ENCODE measurements at regions not wholly inside any gene's neighbourhood (a gene's known extent, or its start where the extent isn't known, plus 50 kb on each side); places are given as distances from the start of the nearest gene placed in this dataset.
"Not testable (repeated sequence)": the region's sequence is repeated elsewhere in the genome, so short reads cannot be mapped to it uniquely, and the experiment has no call there.

DNA sequence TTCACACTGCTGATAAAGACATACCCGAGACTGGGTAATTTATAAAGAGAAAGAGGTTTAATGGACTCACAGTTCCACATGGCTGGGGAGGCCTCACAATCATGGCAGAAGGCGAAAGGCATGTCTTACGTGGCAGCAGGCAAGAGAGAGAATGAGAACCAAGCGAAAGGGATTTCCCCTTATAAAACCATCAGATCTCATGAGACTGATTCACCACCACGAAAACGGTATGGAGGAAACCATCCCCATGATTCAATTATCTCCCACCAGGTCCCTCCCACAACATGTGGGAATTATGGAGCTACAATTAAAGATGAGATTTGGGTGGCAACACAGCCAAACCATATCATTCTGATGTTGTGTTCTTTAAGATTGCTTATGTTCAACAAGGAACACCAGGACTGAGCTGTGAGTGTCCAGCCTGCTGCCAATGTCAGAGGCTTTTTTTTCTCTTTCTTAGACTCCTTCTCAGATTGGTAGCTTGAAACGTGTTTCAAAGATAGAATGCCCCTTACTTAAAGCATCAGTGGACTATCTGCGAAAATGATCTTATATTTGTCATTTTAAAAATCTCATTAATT is 124.1 kb upstream of the TWIST2 start:
- DNase-seq (ENCODE audit: low spot score), result not testable (repeated sequence)

DNA sequence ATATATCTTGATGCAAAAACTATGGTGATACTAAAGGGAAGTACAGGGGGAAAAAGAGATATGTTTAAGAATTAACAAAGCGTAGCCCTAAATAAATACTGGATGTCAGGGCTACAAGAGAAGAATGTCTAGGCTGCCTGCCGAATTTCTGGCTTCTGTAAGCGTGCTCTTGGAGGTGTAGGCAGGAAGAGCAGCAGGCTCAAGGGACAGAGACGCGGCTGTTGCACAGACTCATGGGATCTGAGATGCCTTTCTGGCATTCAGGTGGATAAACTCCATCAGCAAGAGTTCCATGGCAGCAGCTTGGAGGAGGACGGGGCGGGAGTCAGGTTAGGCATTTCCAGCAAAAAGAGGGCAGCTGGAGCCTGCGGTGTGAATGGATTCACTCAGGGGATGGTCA is 123.2 kb upstream of the TWIST2 start:
- no peak for DNase-seq (ENCODE audit: low spot score)

GRCh38 chr2:238725298-238725697 is 122.6 kb upstream of the TWIST2 start:
- DNase-seq (ENCODE audit: low spot score), result no peak

- no peak for DNase-seq (ENCODE audit: low spot score)
Measured at GRCh38 chr2:238726670-238727584, 121.0 kb upstream of the TWIST2 start.

- DNase-seq (ENCODE audit: low spot score), result no peak
Measured at GRCh38 chr2:238727585-238728329, 120.1 kb upstream of the TWIST2 start.

DNA sequence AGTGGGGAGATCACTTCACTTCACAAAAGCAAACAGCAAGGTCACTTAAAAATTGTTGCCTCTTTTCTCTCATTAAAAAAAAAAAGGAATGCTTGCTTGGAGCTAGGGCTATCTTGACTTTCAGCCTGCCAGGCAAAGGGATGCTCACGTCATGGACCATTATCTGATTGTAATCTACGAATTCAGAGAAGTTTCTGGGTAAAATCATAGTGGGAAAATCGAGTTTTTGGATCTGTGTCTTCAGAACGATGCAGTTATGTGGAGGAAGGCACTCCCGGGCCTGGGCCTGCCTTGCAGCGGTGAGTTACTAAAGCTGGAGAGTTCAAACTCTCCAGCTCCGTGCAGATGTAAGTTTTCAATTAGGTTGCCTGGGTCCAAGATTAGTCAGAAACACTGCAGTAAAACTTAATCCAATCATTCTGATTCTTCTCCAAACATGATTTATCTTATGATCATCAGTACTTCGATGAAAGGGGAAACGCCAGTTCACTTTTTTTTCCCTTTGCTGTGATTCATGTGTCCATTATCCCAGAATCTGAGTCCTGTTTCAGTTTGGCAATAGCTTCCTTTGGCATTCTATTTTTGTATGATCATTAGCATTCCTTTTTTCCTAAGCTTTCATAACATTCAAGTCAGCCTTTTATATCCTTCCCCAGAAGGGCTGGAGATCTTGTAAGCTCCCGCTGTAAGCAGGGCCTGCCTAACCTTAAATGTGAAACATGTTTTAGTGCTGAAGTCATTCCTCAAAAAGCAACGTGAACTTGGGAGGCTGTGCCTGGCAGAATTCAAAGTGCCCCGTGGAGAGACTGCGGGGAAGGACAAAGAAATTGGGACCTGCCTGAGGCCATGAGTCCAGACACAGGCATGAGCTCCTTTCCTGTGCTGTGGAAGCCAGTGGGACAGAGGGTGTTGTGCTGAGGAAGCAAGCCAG is 119.3 kb upstream of the TWIST2 start:
- DNase-seq (ENCODE audit: low spot score), result no peak

DNA sequence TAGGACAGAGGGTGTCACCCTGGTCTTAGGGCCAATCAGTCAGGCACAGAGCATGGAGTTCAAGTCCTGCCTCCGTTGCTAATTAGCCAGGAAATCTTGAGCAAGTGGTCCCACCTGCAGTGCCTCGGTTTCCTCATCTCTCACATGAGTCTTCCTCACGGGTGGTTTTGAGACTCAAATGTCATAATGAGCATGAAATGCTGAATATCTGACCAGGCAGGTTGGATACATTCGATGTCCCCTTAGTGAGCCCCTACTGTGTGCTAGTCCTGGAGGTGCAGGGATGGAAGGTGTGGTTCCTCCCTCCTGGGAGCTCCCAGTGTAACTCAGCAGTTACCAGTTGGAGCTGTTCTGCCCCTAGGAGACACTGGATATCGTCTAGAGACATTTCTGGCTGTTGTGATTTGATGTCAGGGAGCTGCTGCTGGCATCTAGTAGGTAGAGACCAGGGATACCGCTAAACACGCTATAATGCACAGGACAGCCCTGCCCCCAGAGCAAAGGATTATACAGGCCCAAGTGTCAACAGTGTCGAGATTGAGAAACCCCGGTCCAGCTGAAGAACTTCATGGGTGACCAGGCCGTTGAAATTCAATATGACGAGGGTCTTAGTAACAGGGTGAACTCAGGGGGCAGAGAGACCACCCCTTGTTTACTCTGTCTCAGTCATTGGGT is 118.5 kb upstream of the TWIST2 start:
- DNase-seq (ENCODE audit: low spot score), result no peak

DNA sequence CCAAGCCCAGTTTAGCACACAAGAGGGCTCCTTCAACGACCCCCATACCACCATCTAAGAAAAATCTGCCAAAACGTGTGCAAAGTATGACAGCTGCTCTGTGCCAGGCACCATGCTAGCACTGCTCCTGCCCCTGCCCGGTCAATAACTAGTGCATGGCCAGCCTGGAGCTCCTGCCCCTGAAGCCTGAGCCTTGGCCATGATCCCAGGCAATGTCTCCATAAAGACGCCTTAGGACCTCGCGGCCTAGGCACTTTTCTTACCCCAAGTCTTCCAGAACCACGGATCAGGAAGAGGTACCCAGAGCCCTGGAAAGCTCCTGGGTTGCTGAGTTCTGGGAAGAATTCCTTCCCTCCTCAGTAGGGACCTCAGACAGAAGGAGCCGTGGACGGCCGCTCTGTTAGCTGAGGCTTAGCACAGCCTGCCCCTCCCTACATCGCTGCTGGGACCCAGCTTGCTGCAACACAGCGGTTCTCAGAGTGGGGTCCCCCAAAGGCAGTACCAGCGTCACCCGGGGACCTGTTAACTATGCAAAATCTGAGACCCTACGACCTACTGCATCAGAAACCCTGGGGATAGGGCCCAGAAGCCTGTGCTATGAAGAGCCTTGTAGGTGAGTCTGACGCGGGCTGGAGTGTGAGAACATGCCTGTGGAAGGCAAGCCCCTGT is 117.8 kb upstream of the TWIST2 start:
- no peak for DNase-seq (ENCODE audit: low spot score)

GRCh38 chr2:238730881-238731280 is 117.0 kb upstream of the TWIST2 start:
- DNase-seq (ENCODE audit: low spot score), result no peak

GRCh38 chr2:238731961-238732360 is 115.9 kb upstream of the TWIST2 start:
- DNase-seq (ENCODE audit: low spot score), result no peak

DNA sequence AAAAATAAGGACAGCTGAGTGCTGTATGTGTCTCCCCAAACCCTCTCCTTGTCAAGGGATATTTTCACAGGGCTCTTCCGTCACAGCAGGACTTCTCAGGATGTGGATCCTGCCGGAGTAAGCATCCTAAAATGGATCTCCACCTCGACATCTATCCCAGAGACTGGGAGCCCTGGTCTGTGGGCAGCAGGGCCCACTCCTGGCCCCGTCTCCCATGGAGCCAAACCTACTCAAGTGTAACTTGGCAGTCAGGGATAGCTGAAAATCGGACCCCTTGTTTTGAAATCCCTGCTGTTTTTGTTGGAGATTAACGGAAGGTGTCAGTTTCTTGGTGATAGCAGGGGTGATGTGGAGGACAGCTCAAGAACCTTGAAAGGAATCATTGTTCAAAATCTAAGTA is 109.0 kb upstream of the TWIST2 start:
- DNase-seq (ENCODE audit: low spot score), result no peak

DNA sequence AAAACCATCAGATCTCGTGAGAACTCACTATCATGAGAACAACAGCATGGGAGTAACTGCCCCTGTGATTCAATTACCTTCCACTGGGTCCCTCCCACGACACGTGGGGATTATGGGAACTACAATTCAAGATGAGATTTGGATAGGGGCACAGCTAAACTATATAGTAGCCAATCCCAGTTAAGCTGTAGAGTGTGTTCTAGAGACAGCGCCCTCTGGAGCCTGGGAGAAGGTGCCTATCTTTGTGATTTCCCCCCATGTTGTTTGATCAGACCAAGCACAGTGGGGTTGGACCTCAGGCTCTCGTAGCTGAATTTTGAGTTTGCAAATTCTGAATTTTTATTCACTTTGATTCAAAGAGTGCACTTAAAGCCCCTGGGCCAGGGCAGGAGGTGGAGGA is 108.2 kb upstream of the TWIST2 start:
- no peak for DNase-seq (ENCODE audit: low spot score)

DNA sequence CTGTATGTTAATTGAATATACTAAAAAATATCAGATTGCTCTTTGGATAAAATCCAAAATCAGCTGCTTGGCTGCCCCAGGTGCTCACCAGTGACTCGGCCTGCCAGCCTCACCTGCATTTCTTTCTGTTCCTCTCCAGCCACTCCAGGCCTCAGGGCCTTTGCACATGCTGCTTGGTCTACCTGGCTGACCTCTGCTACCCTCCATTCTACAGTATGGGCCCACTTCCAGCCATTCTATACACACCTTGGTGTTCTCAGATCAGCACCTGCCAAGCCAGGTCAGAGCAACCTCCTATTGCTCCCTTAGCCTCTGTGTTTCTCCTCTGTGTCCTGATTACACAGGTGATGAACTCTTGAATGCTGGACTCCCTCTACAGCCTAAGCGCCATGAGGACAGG is 106.6 kb upstream of the TWIST2 start:
- DNase-seq (ENCODE audit: low spot score), result no peak

DNA sequence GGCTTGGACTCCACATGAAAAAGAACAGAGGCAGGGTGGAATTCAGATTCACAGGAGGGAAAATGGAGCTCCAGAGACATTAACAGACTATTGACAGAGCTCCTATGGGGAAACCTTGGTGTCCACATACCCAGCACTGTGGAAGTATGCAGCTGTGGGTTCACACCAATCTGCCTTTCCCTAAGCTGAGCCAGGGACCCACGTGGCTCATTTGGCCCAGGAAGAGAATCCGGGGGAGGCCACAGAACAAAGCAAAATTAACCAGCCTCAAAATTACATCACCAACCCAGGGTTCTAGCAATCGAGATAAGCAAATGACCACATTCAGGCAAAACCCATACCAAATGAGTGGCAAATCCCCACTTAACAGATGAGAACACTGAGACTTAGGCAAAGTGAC is 105.8 kb upstream of the TWIST2 start:
- no peak for DNase-seq (ENCODE audit: low spot score)

DNA sequence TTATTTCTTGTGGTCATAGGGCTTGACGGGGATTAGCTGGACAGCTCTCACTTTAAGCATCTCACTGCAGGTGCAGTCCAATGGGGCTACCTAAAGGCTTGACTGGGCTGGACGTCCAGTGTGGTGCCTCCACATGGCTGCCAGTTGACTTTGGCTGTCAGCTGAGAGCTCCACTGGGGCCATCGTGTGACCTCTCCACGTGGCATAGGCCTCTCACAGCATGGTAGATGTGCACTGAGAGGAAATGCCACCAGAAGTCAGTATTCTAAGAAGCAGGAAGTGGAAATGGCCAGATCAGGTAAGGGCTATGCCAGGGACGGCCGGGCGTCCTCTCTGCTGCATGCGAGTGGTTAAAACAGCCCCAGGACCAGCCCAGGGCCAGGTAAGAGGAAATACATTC is 105.2 kb upstream of the TWIST2 start:
- DNase-seq (ENCODE audit: low spot score), result no peak

DNA sequence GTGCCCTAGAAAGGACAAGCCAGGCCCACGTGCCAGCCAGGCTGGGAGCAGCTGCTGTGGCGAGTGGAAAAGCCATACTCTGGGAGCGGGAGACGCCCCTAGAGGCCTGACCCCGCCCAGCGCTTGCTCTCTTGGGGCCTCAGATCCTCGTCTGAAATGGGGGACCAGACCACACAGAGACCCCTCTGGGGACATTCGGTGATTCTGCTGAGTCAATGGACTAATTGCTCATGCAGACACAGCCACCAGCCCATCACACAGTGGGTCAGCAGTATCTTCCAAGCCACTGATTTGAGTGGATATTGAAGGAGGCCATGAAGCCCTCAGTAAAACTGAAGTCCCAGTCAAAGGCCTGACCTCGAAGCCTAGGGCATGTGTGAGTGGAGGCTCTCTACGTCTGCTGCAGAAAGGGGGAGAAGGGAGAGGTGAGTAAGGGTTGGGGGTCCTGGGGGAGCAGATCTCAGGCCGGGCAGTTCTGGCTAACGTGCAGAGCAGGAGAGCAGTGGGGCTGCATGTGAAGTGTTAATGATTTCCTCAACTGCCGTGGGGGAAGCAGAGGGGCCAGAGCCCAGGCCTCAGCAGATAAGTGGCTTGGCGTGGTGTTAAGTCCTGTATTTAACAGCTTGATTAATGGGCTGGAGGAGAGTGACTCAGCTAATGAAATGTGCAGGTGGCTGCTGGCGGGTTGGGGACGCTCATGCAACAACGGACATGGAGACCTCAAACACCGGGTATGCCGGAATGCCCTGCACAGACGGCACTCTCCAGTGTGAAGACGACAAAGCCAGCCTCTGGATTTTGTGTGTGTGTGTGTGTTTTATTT is 104.4 kb upstream of the TWIST2 start:
- no peak for DNase-seq (ENCODE audit: low spot score)

DNA sequence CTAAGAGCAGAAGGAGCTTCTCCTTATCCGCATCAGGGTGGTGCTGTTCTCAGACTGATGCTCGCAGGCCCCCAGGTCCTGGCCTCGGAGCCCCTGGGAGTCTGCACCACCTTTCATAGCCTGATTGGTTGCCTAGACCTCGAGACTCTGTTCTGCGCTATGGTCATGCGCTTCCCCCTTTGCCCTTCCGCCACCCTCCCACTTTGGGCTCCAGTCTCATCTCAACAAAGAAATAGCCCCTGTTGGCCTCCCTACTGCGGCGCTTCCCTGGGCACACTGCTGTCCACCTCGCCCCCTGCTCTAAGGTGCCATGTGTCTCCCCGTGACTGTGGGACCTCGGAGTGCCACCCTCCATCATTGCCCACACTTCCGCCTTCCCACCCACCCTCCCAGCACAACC is 102.9 kb upstream of the TWIST2 start:
- DNase-seq (ENCODE audit: low spot score), result no peak

- DNase-seq (ENCODE audit: low spot score), result no peak
Measured at GRCh38 chr2:238745997-238746396, 101.9 kb upstream of the TWIST2 start.

DNA sequence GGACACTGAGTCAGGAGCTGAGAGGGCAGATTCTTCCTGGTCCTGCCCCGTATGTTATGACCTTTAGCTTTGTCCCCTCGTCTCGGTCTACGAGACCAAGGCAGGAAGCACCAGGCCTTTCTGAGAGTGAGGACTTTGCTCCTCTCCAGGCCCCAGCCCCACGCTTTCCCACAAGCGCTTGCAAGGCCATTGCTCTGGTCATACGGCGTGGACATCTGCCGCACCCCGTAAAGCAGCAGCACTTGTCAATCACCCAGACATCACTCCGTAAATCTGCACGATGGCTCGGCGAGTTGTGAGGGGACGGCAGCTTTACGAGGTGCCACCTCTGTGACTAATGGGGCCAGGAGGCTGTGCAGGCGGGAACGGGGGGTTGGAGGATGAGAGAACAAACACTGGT is 100.8 kb upstream of the TWIST2 start:
- DNase-seq (ENCODE audit: low spot score), result no peak

DNA sequence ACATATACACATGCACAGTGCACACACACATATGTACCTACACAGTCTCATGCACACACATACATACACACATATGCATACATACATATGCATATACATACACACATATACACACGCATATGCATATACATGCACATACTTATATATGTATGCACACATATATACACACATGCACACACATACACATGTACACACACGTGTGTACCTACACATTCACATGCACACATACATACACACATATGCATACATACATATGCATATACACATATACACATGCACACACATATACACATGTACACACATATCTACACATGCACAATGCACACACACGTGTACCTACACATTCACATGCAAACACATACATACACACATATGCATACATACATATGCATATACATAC is 100.3 kb upstream of the TWIST2 start:
- no peak for DNase-seq (ENCODE audit: low spot score)

All from CD4-positive, alpha-beta T cell treated with Interleukin-2 at 100 ng/mL for 4 hours (primary cell).